ENCODE measurements at regions not wholly inside any gene's neighbourhood (a gene's known extent, or its start where the extent isn't known, plus 50 kb on each side); places are given as distances from the start of the nearest gene placed in this dataset.

GRCh38 chr9:75282047-75282446 lies 193.7 kb downstream of the OSTF1 start:
- H3K27ac ChIP-seq = no peak overlapping the region
- no peak overlapping the region for H3K9ac ChIP-seq
- no peak overlapping the region for H2AFZ ChIP-seq (ENCODE audit: low read depth)
- H3K27me3 ChIP-seq (ENCODE audit: insufficient read depth, low read depth) = no peaks in the 10 kb centered on the region
- no peaks in the 10 kb centered on the region for H3K36me3 ChIP-seq (ENCODE audit: insufficient read depth)
- H3K79me2 ChIP-seq (ENCODE audit: insufficient read depth, low read depth) = no peaks in the 10 kb centered on the region
- no peaks in the 10 kb centered on the region for H3K4me1 ChIP-seq (ENCODE audit: low read depth, poor library complexity, severe bottlenecking)
- no peak overlapping the region for H3K4me2 ChIP-seq
- TF ChIP-seq CTCF (conservative IDR thresholded peaks at IDR 0.05; ENCODE audit: low read depth, low read length) = no peak
- H3K4me3 ChIP-seq (IDR thresholded peaks at IDR 0.05; ENCODE audit: insufficient read depth, low read depth, low read length) = no peak overlapping the region
- no peaks in the 10 kb centered on the region for H4K20me1 ChIP-seq (ENCODE audit: insufficient read depth)

GRCh38 chr9:75289332-75289731 lies 201.0 kb downstream of the OSTF1 start:
- Histone ChIP-seq H3K9ac (no peak overlapping the region), H3K4me2 (no peak overlapping the region), H3K79me2 (ENCODE audit: insufficient read depth, low read depth) (no peaks in the 10 kb centered on the region), H3K4me3 (IDR thresholded peaks at IDR 0.05; ENCODE audit: insufficient read depth, low read depth, low read length) (no peak overlapping the region), H3K4me1 (ENCODE audit: low read depth, poor library complexity, severe bottlenecking) (no peaks in the 10 kb centered on the region), H2AFZ (ENCODE audit: low read depth) (no peak overlapping the region), H4K20me1 (ENCODE audit: insufficient read depth) (no peaks in the 10 kb centered on the region), H3K27ac (no peak overlapping the region), H3K27me3 (ENCODE audit: insufficient read depth, low read depth) (no peaks in the 10 kb centered on the region), H3K36me3 (ENCODE audit: insufficient read depth) (no peaks in the 10 kb centered on the region)
- TF ChIP-seq CTCF (conservative IDR thresholded peaks at IDR 0.05; ENCODE audit: low read depth, low read length) = no peak

GRCh38 chr9:75299324-75299723 lies 211.0 kb downstream of the OSTF1 start:
- Histone ChIP-seq H3K79me2 (ENCODE audit: insufficient read depth, low read depth) (no peaks in the 10 kb centered on the region), H3K27me3 (ENCODE audit: insufficient read depth, low read depth) (no peaks in the 10 kb centered on the region), H3K36me3 (ENCODE audit: insufficient read depth) (no peaks in the 10 kb centered on the region), H3K9ac (no peak overlapping the region), H3K4me2 (no peak overlapping the region), H3K27ac (no peak overlapping the region), H3K4me3 (IDR thresholded peaks at IDR 0.05; ENCODE audit: insufficient read depth, low read depth, low read length) (no peak overlapping the region), H4K20me1 (ENCODE audit: insufficient read depth) (no peaks in the 10 kb centered on the region), H2AFZ (ENCODE audit: low read depth) (no peak overlapping the region), H3K4me1 (ENCODE audit: low read depth, poor library complexity, severe bottlenecking) (no peaks in the 10 kb centered on the region)
- no peak for TF ChIP-seq CTCF (conservative IDR thresholded peaks at IDR 0.05; ENCODE audit: low read depth, low read length)

- Histone ChIP-seq H3K79me2 (ENCODE audit: insufficient read depth, low read depth) (no peaks in the 10 kb centered on the region), H3K36me3 (ENCODE audit: insufficient read depth) (no peaks in the 10 kb centered on the region), H4K20me1 (ENCODE audit: insufficient read depth) (no peaks in the 10 kb centered on the region), H3K4me2 (no peak overlapping the region), H3K27ac (no peak overlapping the region), H2AFZ (ENCODE audit: low read depth) (no peak overlapping the region), H3K4me3 (IDR thresholded peaks at IDR 0.05; ENCODE audit: insufficient read depth, low read depth, low read length) (no peak overlapping the region), H3K9ac (no peak overlapping the region), H3K27me3 (ENCODE audit: insufficient read depth, low read depth) (no peaks in the 10 kb centered on the region), H3K4me1 (ENCODE audit: low read depth, poor library complexity, severe bottlenecking) (no peaks in the 10 kb centered on the region)
- TF ChIP-seq CTCF (conservative IDR thresholded peaks at IDR 0.05; ENCODE audit: low read depth, low read length) = no peak
These were observed 245.3 kb downstream of the OSTF1 start for GRCh38 chr9:75333624-75334023.

GRCh38 chr9:75358846-75359245 lies 270.5 kb downstream of the OSTF1 start:
- H3K36me3 ChIP-seq (ENCODE audit: insufficient read depth) = no peaks in the 10 kb centered on the region
- no peaks in the 10 kb centered on the region for H3K4me1 ChIP-seq (ENCODE audit: low read depth, poor library complexity, severe bottlenecking)
- H4K20me1 ChIP-seq (ENCODE audit: insufficient read depth) = no peaks in the 10 kb centered on the region
- no peaks in the 10 kb centered on the region for H3K27me3 ChIP-seq (ENCODE audit: insufficient read depth, low read depth)
- no peak overlapping the region for H3K4me3 ChIP-seq (IDR thresholded peaks at IDR 0.05; ENCODE audit: insufficient read depth, low read depth, low read length)
- H3K4me2 ChIP-seq = no peak overlapping the region
- H3K9ac ChIP-seq = no peak overlapping the region
- TF ChIP-seq CTCF (conservative IDR thresholded peaks at IDR 0.05; ENCODE audit: low read depth, low read length) = no peak
- no peaks in the 10 kb centered on the region for H3K79me2 ChIP-seq (ENCODE audit: insufficient read depth, low read depth)
- no peak overlapping the region for H2AFZ ChIP-seq (ENCODE audit: low read depth)
- no peak overlapping the region for H3K27ac ChIP-seq
